ENCODE measurements at regions not wholly inside any gene's neighbourhood (a gene's known extent, or its start where the extent isn't known, plus 50 kb on each side); places are given as distances from the start of the nearest gene placed in this dataset.

DNA sequence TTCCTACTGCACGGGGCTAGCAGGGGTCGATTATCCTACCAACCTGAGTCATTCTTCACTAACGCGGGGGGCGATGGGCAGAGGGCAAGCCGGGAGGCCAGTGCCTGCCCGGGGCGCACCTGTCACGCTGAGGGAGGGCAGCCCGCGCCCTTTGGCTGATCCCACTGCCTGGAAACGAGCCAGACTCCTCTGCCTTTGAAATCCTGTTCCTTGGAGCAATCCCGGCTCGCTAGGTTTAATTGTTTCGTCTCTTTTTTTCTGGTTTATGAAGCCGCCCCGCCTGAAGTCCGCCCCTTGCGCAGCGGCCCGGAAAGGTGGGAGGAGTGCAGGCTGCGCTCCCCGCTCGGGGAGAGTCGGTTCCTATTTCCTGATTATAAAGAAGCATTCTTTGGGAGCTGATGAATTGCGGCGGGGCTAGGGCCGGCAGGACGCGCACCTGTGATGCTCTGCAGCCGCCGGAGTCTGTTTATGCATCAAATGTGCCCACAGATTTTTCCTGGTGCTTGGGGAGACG lies 484.2 kb downstream of the BCOR start:
- TF ChIP-seq, protein P1, sequence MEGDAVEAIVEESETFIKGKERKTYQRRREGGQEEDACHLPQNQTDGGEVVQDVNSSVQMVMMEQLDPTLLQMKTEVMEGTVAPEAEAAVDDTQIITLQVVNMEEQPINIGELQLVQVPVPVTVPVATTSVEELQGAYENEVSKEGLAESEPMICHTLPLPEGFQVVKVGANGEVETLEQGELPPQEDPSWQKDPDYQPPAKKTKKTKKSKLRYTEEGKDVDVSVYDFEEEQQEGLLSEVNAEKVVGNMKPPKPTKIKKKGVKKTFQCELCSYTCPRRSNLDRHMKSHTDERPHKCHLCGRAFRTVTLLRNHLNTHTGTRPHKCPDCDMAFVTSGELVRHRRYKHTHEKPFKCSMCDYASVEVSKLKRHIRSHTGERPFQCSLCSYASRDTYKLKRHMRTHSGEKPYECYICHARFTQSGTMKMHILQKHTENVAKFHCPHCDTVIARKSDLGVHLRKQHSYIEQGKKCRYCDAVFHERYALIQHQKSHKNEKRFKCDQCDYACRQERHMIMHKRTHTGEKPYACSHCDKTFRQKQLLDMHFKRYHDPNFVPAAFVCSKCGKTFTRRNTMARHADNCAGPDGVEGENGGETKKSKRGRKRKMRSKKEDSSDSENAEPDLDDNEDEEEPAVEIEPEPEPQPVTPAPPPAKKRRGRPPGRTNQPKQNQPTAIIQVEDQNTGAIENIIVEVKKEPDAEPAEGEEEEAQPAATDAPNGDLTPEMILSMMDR (IDR thresholded peaks at IDR 0.05; ENCODE audit: low read depth, low read length, missing input control), result no peak
- TF ChIP-seq, protein P2, sequence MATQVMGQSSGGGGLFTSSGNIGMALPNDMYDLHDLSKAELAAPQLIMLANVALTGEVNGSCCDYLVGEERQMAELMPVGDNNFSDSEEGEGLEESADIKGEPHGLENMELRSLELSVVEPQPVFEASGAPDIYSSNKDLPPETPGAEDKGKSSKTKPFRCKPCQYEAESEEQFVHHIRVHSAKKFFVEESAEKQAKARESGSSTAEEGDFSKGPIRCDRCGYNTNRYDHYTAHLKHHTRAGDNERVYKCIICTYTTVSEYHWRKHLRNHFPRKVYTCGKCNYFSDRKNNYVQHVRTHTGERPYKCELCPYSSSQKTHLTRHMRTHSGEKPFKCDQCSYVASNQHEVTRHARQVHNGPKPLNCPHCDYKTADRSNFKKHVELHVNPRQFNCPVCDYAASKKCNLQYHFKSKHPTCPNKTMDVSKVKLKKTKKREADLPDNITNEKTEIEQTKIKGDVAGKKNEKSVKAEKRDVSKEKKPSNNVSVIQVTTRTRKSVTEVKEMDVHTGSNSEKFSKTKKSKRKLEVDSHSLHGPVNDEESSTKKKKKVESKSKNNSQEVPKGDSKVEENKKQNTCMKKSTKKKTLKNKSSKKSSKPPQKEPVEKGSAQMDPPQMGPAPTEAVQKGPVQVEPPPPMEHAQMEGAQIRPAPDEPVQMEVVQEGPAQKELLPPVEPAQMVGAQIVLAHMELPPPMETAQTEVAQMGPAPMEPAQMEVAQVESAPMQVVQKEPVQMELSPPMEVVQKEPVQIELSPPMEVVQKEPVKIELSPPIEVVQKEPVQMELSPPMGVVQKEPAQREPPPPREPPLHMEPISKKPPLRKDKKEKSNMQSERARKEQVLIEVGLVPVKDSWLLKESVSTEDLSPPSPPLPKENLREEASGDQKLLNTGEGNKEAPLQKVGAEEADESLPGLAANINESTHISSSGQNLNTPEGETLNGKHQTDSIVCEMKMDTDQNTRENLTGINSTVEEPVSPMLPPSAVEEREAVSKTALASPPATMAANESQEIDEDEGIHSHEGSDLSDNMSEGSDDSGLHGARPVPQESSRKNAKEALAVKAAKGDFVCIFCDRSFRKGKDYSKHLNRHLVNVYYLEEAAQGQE (IDR thresholded peaks at IDR 0.05), result no peak
- TF ChIP-seq JUND (IDR thresholded peaks at IDR 0.05), result no peak
